Body of pancreas (tissue), 4 donors: ENCODE measurements at regions not wholly inside any gene's neighbourhood (a gene's known extent, or its start where the extent isn't known, plus 50 kb on each side); places are given as distances from the start of the nearest gene placed in this dataset.

Experiments
- ATAC-seq: fragments of 150-250 bp; one replicate; pipeline ENCODE4 v1.9.1; 2016
- DNase-seq, 4 donors: peaks; one replicate each; pipeline ENCODE4 v3.0.0-alpha.2; 2019
- H3K27ac ChIP-seq, 4 donors: fragments of 200-600 bp; sonication (generic); 1 replicate in 3 of 4; 2 replicates in 1 of 4; pipeline versions ENCODE4 v1.5.1 to v1.6.1; 2016 to 2019; ENCODE audit warnings: mild to moderate bottlenecking in 1 of 4, mixed read lengths in 1 of 4, moderate library complexity in 1 of 4
- H3K27me3 ChIP-seq, 2 donors: fragments of 200-600 bp; sonication (generic); one replicate each; pipeline ENCODE4 v1.6.0; 2016; ENCODE audit warnings: mild to moderate bottlenecking in 1 of 2
- H3K36me3 ChIP-seq, 2 donors: fragments of 200-600 bp; sonication (generic); replicated peaks in 1 of 2; 2 replicates each; pipeline ENCODE4 v1.5.1; 2016; ENCODE audit warnings: low read depth in 2 of 2; ENCODE audit not compliant: insufficient read depth in 1 of 2
- H3K4me1 ChIP-seq: fragments of 200-600 bp; sonication (generic); one replicate; pipeline ENCODE4 v1.6.0; 2016
- H3K4me3 ChIP-seq, 2 donors: fragments of 200-600 bp; sonication (generic); 1 replicate in 1 of 2; 2 replicates in 1 of 2; pipeline ENCODE4 v1.5.1; 2016 to 2019
- H3K9me3 ChIP-seq, 3 donors: fragments of 200-600 bp; sonication (generic); 1 replicate in 2 of 3; 2 replicates in 1 of 3; pipeline ENCODE4 v1.5.1; 2016
- CTCF ChIP-seq, 7 experiments: fragments of 450-650 bp in 4 of 7; fragments of 200-600 bp in 3 of 7; sonication (generic) in 3 of 7; IDR thresholded peaks; one replicate each; pipeline ENCODE4 v1.5.1; 2016 to 2019; ENCODE audit warnings: antibody characterized with exemption in 7 of 7
- POLR2A ChIP-seq, 3 donors: fragments of 450-650 bp; IDR thresholded peaks; one replicate each; pipeline ENCODE4 v1.6.1; 2016; ENCODE audit warnings: antibody characterized with exemption in 3 of 3, mild to moderate bottlenecking in 2 of 3
- WGBS, 2 donors: methylation state at CpG; one replicate each; pipeline ENCODE4 v1.1.5; 2017; 5-methylcytosine and 5-hydroxymethylcytosine counted together
- intact Hi-C: fragments of 100-400 bp; cut with DNase I; formaldehyde crosslinking; loops from one replicate; pipeline ENCODE4 v1.15.1; 2023

- H3K27me3 ChIP-seq: no peaks in the 10 kb centered on the region
- H3K4me3 ChIP-seq: no peak overlapping the region
- ATAC-seq (no peak), DNase-seq (no peak)
- no peaks in the 10 kb centered on the region for H3K36me3 ChIP-seq
- H3K4me1 ChIP-seq: peaks cover 53% of the 10 kb centered on the region
- H3K9me3 ChIP-seq: no peaks in the 10 kb centered on the region
- H3K27ac ChIP-seq: no peak overlapping the region
- TF ChIP-seq CTCF (IDR thresholded peaks at IDR 0.05) (no peak), POLR2A (IDR thresholded peaks at IDR 0.05) (no peak)
- 91 to 95% methylated on average over 14 to 15 of the region's 15 CpGs for WGBS, 2 donors
- intact Hi-C loops: no loop called here
These were observed 231.9 kb downstream of the TOMM20 start for GRCh38 chr1:234896477-234897389.

- Histone ChIP-seq H3K27me3 (no peaks in the 10 kb centered on the region), H3K36me3 (no peaks in the 10 kb centered on the region), H3K9me3 (no peaks in the 10 kb centered on the region), H3K4me1 (peaks cover 50% of the 10 kb centered on the region), H3K4me3 (no peak overlapping the region), H3K27ac (peak overlapping the region; percentile 52 to 70 (median 60))
- ATAC-seq (peak; percentile 76), DNase-seq (peak in 3 of 4 donors; percentile 64 to 76 (median 75))
- TF ChIP-seq POLR2A (IDR thresholded peaks at IDR 0.05) (peak in 1 of 3 donors; percentile 9), CTCF (IDR thresholded peaks at IDR 0.05) (no peak)
- intact Hi-C loops: no loop called here
- 49 to 53% methylated on average over 11 of the region's 11 CpGs for WGBS, 2 donors
These were observed 234.7 kb downstream of the TOMM20 start for GRCh38 chr1:234893725-234894630.

- peak overlapping the region; percentile 52 to 70 (median 60) for H3K27ac ChIP-seq
These were observed 235.3 kb downstream of the TOMM20 start for GRCh38 chr1:234893359-234893724.

GRCh38 chr1:234892642-234893041 lies 236.0 kb downstream of the TOMM20 start:
- Histone ChIP-seq H3K27me3 (no peaks in the 10 kb centered on the region), H3K9me3 (no peaks in the 10 kb centered on the region), H3K4me3 (no peak overlapping the region), H3K27ac (no peak overlapping the region), H3K4me1 (peaks cover 37% of the 10 kb centered on the region), H3K36me3 (no peaks in the 10 kb centered on the region)
- WGBS, 2 donors: 73 to 84% methylated on average over 4 of the region's 4 CpGs
- ATAC-seq (no peak), DNase-seq (no peak)
- TF ChIP-seq CTCF (IDR thresholded peaks at IDR 0.05): no peak
- TF ChIP-seq POLR2A (IDR thresholded peaks at IDR 0.05): no peak
- intact Hi-C loops: no loop called here

More at GRCh38 chr1:234893359-234893724, 235.3 kb downstream of the TOMM20 start:
- Histone ChIP-seq H3K36me3 (no peaks in the 10 kb centered on the region), H3K27me3 (no peaks in the 10 kb centered on the region), H3K4me1 (peaks cover 44% of the 10 kb centered on the region), H3K4me3 (no peak overlapping the region), H3K9me3 (no peaks in the 10 kb centered on the region)
- ATAC-seq: no peak
- intact Hi-C loops: no loop called here
- TF ChIP-seq POLR2A (IDR thresholded peaks at IDR 0.05): no peak
- TF ChIP-seq CTCF (IDR thresholded peaks at IDR 0.05): no peak
- DNase-seq: no peak
- 90 to 96% methylated on average over 6 of the region's 6 CpGs for WGBS, 2 donors
